GM12865 (cell line): ENCODE measurements at regions not wholly inside any gene's neighbourhood (a gene's known extent, or its start where the extent isn't known, plus 50 kb on each side); places are given as distances from the start of the nearest gene placed in this dataset.

Experiments
- DNase-seq: peaks from one replicate; pipeline ENCODE4 v3.0.0; 2010; ENCODE audit warnings: low read depth
- H3K4me3 ChIP-seq: 2 replicates; pipeline ENCODE4 v1.5.1; 2011; ENCODE audit warnings: mild to moderate bottlenecking, low read depth, low read length, control low read depth
- CTCF ChIP-seq: IDR thresholded peaks from 2 replicates; pipeline ENCODE4 v1.5.1; 2011; ENCODE audit warnings: low read length, control low read depth, low read depth, inconsistent platforms; ENCODE audit not compliant: insufficient read depth; ENCODE audit errors: missing control alignments

GRCh38 chr2:136381245-136381644 lies 263.3 kb upstream of the CXCR4 start:
- no peak overlapping the region for H3K4me3 ChIP-seq
- TF ChIP-seq CTCF: no peak
- no peak for DNase-seq

- peak; percentile 79 for TF ChIP-seq CTCF
- no peak overlapping the region for H3K4me3 ChIP-seq
- peak; percentile 83 for DNase-seq
Observed at GRCh38 chr2:136378712-136379595, 261.0 kb upstream of the CXCR4 start.

GRCh38 chr2:136377423-136378382 lies 259.8 kb upstream of the CXCR4 start:
- no peak for TF ChIP-seq CTCF
- peak; percentile 36 for DNase-seq
- H3K4me3 ChIP-seq: no peak overlapping the region

GRCh38 chr2:136376798-136377211 lies 258.9 kb upstream of the CXCR4 start:
- no peak for TF ChIP-seq CTCF
- H3K4me3 ChIP-seq: no peak overlapping the region
- DNase-seq: no peak

GRCh38 chr2:136376211-136376610 lies 258.3 kb upstream of the CXCR4 start:
- no peak for TF ChIP-seq CTCF
- H3K4me3 ChIP-seq: no peak overlapping the region
- DNase-seq: no peak

- no peak for TF ChIP-seq CTCF
- H3K4me3 ChIP-seq: no peak overlapping the region
- peak; percentile 64 for DNase-seq
Observed at GRCh38 chr2:136375017-136375901, 257.3 kb upstream of the CXCR4 start.
